Posterior cingulate gyrus (tissue), 11 donors: ENCODE measurements at regions not wholly inside any gene's neighbourhood (a gene's known extent, or its start where the extent isn't known, plus 50 kb on each side); places are given as distances from the start of the nearest gene placed in this dataset.
"Not testable (repeated sequence)": the region's sequence is repeated elsewhere in the genome, so short reads cannot be mapped to it uniquely, and the experiment has no call there.

Source experiments
- DNase-seq, 10 donors: peaks; one replicate each; pipeline versions ENCODE4 v3.0.0 to v3.0.0-alpha.2; 2020 to 2021; ENCODE audit warnings: mixed read lengths in 3 of 10
- intact Hi-C: fragments of 100-400 bp; cut with DNase I; formaldehyde crosslinking; loops from one replicate; pipeline ENCODE4 v1.15.1; 2023

DNA sequence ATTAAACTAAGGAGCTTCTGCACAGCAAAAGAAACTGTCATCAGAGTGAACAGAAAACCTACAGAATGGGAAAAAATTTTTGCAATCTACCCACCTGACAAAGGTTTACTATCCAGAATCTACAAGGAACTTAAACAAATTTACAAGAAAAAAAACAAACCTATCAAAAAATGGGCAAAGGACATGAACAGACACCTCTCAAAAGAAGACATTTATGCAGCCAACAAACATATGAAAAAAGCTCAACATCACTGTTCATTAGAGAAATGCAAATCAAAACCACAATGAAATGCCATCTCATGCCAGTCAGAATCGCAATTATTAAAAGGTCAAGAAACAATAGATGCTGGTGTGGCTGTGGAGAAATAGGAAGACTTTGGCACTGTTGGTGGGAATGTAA, 218.5 kb upstream of the SMIM30 start:
- intact Hi-C loops, DNase-seq: not testable (repeated sequence)

- peak in 3 of 10 donors; percentile 32 to 68 (median 44) for DNase-seq
- intact Hi-C loops = no loop called here
Measured at GRCh38 chr7:113331155-113331898, 213.0 kb upstream of the SMIM30 start.

- DNase-seq = no peak
- intact Hi-C loops = no loop called here
Measured at GRCh38 chr7:113321201-113321600, 202.8 kb upstream of the SMIM30 start.

DNA sequence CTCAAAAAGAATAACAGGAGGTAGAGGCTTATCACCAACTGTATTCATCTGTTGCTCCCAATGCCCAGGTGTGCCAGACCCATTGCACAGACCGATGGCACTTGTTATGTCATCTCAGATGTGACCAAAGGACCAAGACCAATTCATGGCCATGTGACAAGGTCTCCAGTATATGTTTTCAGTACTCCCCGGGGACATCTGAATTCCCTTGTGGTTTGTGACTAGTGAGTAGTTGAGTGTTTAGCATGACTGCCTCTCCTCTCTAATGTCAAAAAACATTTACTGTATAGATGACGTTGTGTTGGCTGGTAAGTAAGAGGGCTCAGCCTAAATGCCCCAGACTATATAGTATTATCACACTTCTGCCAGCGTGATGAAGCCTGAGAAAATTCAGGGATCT, 202.1 kb upstream of the SMIM30 start:
- intact Hi-C loops = no loop called here
- DNase-seq = no peak

DNA sequence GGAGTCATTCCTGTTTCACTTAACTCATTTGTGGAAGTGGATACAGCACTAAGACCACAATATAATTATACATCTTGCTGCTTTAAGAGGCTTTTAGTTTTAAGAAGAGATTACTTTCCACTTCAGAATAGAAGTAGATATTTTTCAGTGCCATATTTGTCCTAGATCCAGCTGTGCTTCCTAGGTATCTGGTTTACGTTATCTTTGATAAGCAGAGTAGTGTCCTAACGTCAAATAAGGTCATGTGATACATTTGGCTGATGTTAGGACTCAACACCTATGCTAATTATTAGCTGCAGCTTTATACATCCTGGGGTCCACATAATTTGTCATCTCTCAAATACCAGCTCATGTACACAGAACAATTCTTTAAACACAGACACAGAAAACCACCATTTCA, 196.2 kb upstream of the SMIM30 start:
- DNase-seq = no peak

DNA sequence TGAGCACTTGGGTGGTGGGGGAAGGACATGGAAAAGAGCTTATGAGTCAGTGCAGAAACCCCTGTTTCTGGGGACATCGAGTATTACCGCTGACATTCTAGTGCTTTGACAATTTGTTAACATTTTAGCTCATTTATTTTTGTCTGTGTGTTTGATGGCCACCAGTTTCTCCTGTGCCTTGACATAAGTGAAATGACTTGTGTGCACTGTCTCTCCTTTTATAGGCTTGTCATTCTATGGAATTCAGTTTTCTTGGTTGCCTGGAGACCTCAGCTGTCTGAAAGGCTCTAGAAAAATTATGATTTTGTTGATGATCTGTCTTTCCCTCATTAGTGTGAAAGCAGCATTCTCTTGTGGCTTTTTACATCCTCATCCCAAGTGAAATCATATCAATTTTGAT, 190.0 kb upstream of the SMIM30 start:
- no peak for DNase-seq
- intact Hi-C loops = no loop called here

More for the DNA sequence above, 196.2 kb upstream of the SMIM30 start:
- intact Hi-C loops = no loop called here

- DNase-seq = no peak
- intact Hi-C loops = no loop called here
Measured at GRCh38 chr7:113307147-113307546, 188.8 kb upstream of the SMIM30 start.

GRCh38 chr7:113306302-113306701, 187.9 kb upstream of the SMIM30 start:
- no peak for DNase-seq
- intact Hi-C loops = no loop called here

- intact Hi-C loops = no loop called here
- DNase-seq = no peak
Measured at GRCh38 chr7:113304104-113304503, 185.8 kb upstream of the SMIM30 start.

GRCh38 chr7:113303388-113303787, 185.0 kb upstream of the SMIM30 start:
- intact Hi-C loops = not testable (repeated sequence)

DNA sequence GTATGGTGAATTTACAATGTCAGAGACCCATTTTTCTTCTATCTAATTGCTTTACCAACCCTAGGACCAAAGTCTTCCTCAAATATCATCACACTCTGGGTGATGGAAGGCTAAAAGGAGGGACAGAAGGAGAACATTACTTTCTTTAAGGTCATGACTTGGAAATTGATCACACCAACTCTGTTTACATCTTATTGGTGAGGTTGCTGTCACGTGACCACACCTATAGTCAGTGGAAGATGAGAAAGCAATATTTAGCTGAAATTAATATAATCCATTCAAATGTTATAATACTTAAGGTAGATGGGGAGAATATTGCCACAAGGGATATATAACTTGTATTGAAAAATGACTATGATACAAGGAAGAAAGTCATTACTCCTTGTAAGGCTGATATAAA, 183.6 kb upstream of the SMIM30 start:
- DNase-seq = no peak
- intact Hi-C loops = no loop called here

More at GRCh38 chr7:113303388-113303787, 185.0 kb upstream of the SMIM30 start:
- not testable (repeated sequence) for DNase-seq

- DNase-seq = no peak
- intact Hi-C loops = no loop called here
Measured at GRCh38 chr7:113301141-113301540, 182.8 kb upstream of the SMIM30 start.

DNA sequence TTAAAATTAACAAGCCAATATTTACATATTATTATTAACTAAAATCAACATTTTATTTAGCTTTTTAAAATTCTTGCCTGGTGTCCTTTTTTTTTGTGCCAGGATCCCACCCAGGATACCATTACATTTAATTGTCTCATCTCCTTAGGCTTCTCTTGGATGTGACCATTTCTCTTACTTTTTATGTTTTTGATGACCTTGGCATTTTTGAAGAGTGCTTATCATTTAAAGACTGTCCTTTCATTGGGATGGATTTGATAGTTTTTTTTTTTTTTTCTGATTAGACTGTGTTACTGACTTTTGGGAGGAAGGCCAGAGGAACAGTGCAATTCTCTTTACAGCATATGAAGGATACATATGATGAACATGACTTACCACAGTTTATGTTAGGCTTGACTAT, 181.4 kb upstream of the SMIM30 start:
- intact Hi-C loops = no loop called here

GRCh38 chr7:113298501-113298900, 180.1 kb upstream of the SMIM30 start:
- DNase-seq = no peak
- intact Hi-C loops = no loop called here

More for the DNA sequence above, 181.4 kb upstream of the SMIM30 start:
- DNase-seq = no peak

DNA sequence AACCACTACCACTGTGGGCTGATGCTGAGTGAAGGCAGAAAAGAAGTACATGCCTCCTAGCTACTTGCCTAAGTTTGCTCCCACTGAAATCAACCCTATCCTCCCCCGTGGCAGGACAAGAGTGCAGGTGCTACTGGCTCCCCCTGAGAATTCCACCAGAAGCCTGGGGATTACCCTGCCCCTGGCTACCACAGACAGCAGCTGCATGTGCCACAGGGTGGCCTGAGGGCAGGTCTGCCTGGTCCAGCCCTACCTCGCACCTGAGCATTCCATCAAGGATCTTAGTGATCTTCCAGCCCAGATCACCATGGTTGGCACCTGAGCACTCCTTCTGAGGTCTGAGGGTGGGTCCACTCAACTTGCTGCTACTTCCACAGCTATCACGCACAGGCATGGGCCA, 176.4 kb upstream of the SMIM30 start:
- peak in 1 of 10 donors; percentile 53 for DNase-seq
- intact Hi-C loops = no loop called here

- intact Hi-C loops = no loop called here
- DNase-seq = no peak
Measured at GRCh38 chr7:113292105-113292504, 173.8 kb upstream of the SMIM30 start.

- peak in 1 of 10 donors; percentile 64 for DNase-seq
Measured at GRCh38 chr7:113291058-113291457, 172.7 kb upstream of the SMIM30 start.

DNA sequence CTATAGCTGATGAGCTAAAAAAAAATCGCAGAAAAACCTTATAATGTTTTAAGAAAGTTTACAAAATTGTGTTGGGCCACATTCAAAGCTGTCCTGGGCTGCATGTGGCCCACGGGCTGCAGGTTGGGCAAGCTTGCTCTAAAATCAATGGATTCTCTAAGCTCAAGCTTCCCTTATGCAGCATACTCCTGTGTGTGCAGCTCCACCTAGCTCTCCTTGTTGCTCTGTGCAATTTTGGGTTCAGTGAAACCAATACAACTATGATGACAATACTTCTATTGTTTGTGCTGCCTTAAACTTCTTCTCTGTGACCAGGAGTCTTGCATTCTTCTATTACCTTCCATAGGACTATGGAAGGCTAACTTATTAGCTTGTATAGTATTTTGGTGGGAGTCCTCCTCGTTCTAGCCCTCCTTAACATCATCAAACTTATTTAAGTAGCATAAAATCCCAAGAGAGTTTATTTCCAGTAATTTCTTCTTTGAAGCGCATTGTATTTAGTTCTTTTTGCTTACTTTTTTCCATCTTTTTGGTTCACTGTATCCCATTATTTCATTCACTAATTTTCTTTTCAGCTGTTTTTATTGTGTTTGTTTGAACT, 170.9 kb upstream of the SMIM30 start:
- DNase-seq = peak in 3 of 10 donors; percentile 8 to 80 (median 8)
- intact Hi-C loops = no loop called here

More at GRCh38 chr7:113291058-113291457, 172.7 kb upstream of the SMIM30 start:
- intact Hi-C loops = no loop called here

DNA sequence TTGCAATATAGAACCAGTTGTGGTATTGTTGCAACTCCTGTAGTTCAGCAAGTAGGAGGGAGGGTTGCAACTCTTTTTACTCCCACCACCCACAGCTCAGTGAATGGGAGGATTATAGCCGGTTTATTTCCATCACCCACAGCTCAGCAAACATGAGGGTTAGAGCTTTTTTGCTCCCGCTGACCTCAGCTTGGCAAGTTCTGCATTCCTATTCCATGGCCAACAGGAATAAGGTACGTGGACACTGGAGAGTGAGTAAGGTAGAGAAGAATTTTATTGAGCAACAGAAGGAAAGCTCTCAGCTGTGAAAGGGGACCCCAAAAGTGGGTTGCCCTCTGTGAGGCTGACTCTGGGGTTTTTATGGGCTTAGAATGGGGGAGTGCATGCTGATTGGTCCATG, 167.1 kb upstream of the SMIM30 start:
- DNase-seq = no peak
- intact Hi-C loops = no loop called here

DNA sequence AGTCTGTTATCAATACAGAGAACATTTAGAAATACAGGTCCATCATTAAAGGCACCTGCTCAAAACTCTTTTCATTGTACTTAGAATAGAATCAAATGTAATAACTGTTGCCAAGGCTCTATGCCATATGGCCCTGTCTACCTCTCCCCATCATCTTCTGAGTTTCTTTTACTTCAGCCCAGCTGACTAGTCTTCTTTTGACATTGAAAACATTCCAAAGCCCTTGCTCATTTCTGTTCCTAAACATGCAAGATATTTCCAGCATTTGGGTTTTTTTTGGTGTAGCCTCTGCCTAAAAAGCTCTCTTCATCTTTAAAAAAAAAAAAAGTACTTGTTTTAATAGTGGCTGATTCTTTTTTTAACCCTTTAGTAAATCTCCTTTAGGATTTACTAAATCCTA, 165.5 kb upstream of the SMIM30 start:
- no peak for DNase-seq
- intact Hi-C loops = no loop called here

GRCh38 chr7:113282875-113283274, 164.5 kb upstream of the SMIM30 start:
- intact Hi-C loops = no loop called here
- no peak for DNase-seq

GRCh38 chr7:113281223-113281622, 162.9 kb upstream of the SMIM30 start:
- intact Hi-C loops = no loop called here
- DNase-seq = no peak
